Dedifferentiated amniotic fluid mesenchymal stem cell (primary cell): ENCODE measurements at regions not wholly inside any gene's neighbourhood (a gene's known extent, or its start where the extent isn't known, plus 50 kb on each side); places are given as distances from the start of the nearest gene placed in this dataset.

Source experiments
- DNase-seq: peaks from one replicate; pipeline ENCODE4 v3.0.0-alpha.2; 2016; ENCODE audit errors: extremely low spot score

- no peak for DNase-seq
Measured at GRCh38 chr7:28231176-28231575, 50.6 kb upstream of the JAZF1 start.

DNA sequence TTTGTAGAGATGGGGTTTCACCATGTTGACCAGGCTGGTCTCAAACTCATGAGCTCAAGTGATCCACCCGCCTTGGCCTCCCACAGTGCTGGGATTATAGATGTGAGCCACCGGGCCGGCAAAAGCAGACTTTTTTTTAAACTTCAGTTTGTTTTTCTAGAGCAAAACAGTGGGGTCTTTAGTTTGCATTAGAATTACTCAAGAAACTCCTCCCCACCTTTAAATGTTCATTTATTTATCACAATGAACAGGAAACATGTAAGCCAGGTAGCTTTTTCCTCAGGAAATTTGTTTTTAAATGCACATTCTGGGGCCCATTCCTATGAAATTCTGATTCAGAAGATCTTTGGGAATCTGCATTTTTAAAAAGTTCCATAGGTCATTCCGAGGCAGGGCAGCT is 56.0 kb upstream of the JAZF1 start:
- DNase-seq = no peak

GRCh38 chr7:28237363-28237762 is 56.8 kb upstream of the JAZF1 start:
- DNase-seq = no peak

GRCh38 chr7:28239823-28240204 is 59.2 kb upstream of the JAZF1 start:
- no peak for DNase-seq

- DNase-seq = no peak
Measured at GRCh38 chr7:28240481-28240880, 59.9 kb upstream of the JAZF1 start.

- DNase-seq = no peak
Measured at GRCh38 chr7:28243861-28244260, 63.3 kb upstream of the JAZF1 start.

- DNase-seq = no peak
Measured at GRCh38 chr7:28245123-28245878, 64.7 kb upstream of the JAZF1 start.

DNA sequence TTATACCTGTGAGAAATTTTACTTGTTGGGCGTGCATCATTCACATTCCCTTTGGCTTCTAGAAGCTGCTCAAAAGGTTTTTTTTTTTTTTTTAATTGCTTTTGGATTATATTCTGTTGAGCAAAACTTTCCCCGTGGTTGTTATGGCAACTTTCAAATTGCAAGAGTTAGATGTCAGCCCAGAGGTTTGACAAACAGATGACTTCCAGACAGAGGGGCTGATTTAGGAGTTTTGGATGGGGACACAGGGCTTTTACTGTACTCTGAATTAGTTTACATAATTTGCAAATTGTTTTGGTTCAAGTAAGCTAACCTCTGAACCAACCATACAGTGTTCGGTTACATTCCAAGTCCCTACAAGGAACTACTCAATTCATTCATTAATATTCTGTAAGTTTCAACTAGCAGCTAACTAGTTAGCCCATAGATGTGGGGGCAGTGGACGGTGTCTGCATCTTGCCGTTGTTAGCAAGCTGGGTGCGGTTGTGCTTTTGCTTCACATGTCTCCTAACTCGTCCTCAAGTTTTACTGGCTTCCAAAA is 66.4 kb upstream of the JAZF1 start:
- no peak for DNase-seq

DNA sequence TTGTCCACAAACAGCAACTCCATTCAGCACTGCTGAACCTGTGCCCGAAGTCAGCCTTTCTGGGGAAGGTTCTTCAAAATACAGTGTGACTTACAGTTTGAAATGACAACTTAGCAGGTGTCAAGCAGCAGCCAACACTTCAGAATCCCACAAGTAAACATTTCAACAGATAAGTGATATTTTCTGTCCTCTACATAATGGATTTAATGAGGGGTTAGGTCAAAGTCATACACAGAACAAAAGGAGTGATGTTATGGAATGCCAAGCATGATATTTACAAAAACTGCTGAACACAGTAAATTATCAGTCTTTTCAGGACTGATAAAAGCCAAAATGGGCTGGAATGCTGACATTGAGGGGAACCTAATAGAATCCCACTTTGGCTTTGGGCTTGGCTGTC is 77.6 kb upstream of the JAZF1 start:
- no peak for DNase-seq

GRCh38 chr7:28260969-28261368 is 80.4 kb upstream of the JAZF1 start:
- no peak for DNase-seq

DNA sequence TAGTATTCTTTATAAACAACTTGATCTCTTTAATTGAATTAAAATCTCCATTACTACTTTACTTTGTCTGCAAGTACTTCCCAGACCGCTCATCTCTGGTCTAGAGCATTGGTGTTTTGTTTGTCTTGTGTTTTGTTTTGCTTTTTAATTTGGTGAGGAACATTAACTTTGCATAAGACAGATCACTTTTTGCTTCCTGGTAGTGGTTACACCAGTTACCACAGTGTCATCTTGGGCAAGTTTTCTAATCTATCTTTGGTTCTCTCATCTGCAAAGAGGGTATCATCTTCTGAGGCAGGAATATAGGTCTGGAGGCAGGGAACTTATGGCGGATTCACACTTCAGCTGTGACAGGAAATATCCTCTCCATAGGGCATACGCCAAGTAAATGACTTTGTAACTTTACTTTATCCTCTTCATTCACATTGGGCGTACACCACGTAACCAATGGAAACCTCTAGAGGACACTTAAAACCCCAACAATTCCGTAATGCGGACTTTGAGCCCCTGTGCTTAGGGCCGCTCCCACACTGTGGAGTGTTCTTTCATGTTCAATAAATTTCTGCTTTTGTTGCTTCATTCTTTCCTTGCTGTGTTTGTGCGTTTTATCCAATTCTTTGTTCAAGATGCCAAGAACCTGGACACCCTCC is 83.2 kb upstream of the JAZF1 start:
- no peak for DNase-seq

DNA sequence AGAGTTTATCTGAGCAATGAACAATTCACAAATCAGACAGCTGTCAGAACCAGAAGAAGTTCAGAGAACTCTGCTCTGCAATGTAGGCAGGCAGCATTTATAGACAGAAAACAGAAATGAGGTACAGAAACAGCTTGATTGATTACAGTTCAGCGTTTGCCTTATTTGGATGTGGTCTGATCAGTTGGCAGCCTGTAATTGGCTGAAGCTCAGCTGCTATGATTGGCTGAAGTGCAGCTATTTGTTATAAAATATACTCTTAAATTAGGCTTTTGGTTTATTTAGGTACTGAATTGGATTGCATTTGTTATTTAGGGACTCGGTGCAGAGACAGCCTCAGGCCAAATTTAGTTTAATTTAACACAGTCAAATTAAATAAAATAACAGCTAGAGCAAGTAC is 85.8 kb upstream of the JAZF1 start:
- DNase-seq = no peak

DNA sequence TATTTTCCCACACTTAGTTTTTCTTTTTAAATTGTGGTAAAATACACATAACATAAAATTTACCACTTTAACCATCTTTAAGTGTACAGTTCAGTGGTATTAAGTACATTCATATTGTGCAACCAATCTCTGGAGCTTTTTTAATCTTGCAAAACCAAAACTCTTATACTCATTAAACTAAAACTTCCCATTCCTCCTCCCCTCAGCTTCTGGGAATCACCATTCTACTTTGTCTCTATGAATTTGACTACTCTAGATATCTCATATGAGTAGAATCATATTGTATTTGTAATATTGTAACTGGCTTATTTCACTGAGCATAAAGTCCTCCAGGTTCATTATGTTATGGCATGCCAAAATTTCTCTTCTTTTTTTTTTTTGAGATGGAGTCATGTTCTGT is 86.4 kb upstream of the JAZF1 start:
- DNase-seq = no peak

GRCh38 chr7:28269700-28270361 is 89.2 kb upstream of the JAZF1 start:
- DNase-seq = no peak

DNA sequence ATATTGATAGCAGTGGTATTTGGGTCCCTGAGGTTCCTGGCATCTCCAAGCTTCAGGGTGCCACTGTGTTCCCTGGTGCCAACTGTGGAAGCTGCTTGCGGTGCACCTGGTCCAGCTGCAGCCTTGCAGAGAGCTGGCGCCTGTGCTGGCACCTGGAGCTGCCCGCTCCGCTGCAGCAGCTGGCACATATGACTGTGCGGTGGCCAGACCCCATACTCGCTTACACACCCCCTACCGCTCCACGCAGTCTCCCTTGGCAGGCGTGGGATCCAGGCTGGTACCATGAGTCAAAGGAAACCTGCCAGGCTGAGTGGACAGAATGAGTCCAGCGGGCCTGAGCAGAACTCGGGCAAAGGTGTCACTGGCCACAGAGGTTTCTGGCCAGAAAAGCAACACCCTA is 89.9 kb upstream of the JAZF1 start:
- DNase-seq = no peak

DNA sequence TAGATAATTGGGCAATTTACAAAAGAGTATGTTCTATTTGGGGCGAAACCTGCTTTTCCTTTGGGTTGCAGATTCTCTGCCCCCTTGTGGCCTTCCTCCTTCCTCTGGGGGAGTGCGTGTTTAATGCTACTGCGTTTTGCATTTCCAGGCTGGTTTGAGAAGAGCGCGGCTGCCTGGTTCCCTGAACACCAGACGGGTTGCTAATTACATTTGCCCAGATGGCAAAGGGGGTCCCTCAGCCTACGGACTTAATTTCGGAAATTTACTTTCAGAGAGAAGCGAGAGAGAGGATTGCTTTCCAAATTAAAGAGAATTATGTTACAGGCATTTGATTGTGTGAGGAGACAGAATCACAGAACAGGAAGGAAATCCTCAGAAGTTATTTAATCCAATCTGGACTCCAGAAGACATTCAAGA is 91.9 kb upstream of the JAZF1 start:
- DNase-seq = peak; percentile 68

GRCh38 chr7:28276298-28276697 is 95.7 kb upstream of the JAZF1 start:
- DNase-seq = no peak

- DNase-seq = no peak
Measured at GRCh38 chr7:28277364-28277763, 96.8 kb upstream of the JAZF1 start.

DNA sequence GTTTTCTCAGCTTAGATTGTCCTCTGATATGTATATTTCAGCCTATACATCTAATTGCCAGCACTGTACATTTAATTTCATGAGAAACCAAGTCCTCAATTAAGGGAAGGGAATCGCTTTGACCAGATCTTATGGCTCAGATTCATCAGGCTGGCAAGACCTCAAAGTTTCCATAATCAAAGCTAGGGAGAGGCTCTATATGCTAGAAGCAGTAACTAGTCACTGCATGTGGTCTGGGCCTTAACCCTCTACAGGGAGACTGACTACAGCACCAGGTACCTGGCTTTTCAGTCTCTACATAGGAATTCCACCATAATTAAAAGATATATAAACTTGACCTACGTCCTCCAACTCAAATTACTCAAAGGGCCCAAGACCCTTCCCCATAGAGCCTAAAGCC is 97.4 kb upstream of the JAZF1 start:
- no peak for DNase-seq

- DNase-seq = no peak
Measured at GRCh38 chr7:28280516-28280915, 99.9 kb upstream of the JAZF1 start.

GRCh38 chr7:28290496-28290895 is 109.9 kb upstream of the JAZF1 start:
- no peak for DNase-seq

DNA sequence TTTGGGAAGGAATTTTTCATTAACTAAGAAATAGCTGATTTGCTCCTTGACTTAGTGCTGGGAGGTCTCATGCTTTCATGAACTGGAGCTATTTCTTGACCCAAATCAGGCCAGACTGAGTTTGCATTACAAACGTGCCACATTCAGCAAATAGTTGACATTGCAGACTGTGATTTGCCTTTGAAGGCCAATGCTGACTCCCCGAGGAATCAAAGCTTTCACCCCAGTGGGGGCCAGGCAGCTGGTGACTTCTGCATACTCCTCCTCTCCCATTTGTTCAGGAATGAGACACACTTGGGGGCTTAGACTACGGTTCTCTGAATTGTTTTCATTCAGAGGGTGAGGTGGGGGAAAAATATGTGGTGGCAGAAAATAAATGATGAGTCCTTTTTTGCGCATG is 111.0 kb upstream of the JAZF1 start:
- DNase-seq = no peak
